B cell (primary cell): ENCODE measurements at regions not wholly inside any gene's neighbourhood (a gene's known extent, or its start where the extent isn't known, plus 50 kb on each side); places are given as distances from the start of the nearest gene placed in this dataset.
"Not testable (repeated sequence)": the region's sequence is repeated elsewhere in the genome, so short reads cannot be mapped to it uniquely, and the experiment has no call there.

Experiments
- ATAC-seq: fragments of 200-7000 bp; cut with Tn5 transposase; one replicate; pipeline ENCODE4 v1.10.0; 2021; ENCODE audit warnings: low read depth, mild to moderate bottlenecking, moderate number of reproducible peaks, moderate library complexity
- CTCF ChIA-PET: fragments of 350-600 bp; sonication (Branson Sonifier 250); formaldehyde crosslinking; loops from one replicate; lab custom pipeline; 2021; ENCODE audit warnings: antibody characterized with exemption, inconsistent platforms; lab: Charles Lee
- POLR2A ChIA-PET: fragments of 350-600 bp; sonication (Branson Sonifier 250); formaldehyde crosslinking; loops from one replicate; lab custom pipeline; 2021; ENCODE audit warnings: antibody characterized with exemption; lab: Charles Lee
- DNase-seq: peaks from one replicate; pipeline ENCODE4 v3.0.0; 2013
- H2AFZ ChIP-seq: 2 replicates; pipeline ENCODE4 v1.6.1; 2012; ENCODE audit warnings: mild to moderate bottlenecking, low read depth, low read length; ENCODE audit not compliant: insufficient read depth, poor library complexity, severe bottlenecking
- H3K27ac ChIP-seq, 2 donors: 1 replicate in 1 of 2; 2 replicates in 1 of 2; pipeline ENCODE4 v1.5.1; 2012 to 2013; ENCODE audit warnings: low read length in 2 of 2, mild to moderate bottlenecking in 2 of 2, moderate library complexity in 1 of 2
- H3K27me3 ChIP-seq, 4 experiments: fragments of 200-600 bp in 1 of 4; sonication (generic) in 1 of 4; replicated peaks in 1 of 4; 1 replicate in 2 of 4; 2 replicates in 2 of 4; pipeline versions ENCODE4 v1.6.1 to v1.7.0; 2013 to 2016; ENCODE audit warnings: low read length in 3 of 4, mild to moderate bottlenecking in 2 of 4, mixed read lengths in 1 of 4, moderate library complexity in 1 of 4; ENCODE audit not compliant: insufficient read depth in 4 of 4, control insufficient read depth in 3 of 4; ENCODE audit errors: control extremely low read depth in 1 of 4
- H3K36me3 ChIP-seq, 2 experiments: replicated peaks in 1 of 2; 1 replicate in 1 of 2; 2 replicates in 1 of 2; pipeline versions ENCODE4 v1.6.1 to v1.7.1; 2013; ENCODE audit warnings: low read length in 1 of 2; ENCODE audit not compliant: insufficient read depth in 2 of 2, control insufficient read depth in 1 of 2; ENCODE audit errors: control extremely low read depth in 1 of 2, extremely low read depth in 1 of 2
- H3K4me1 ChIP-seq, 2 donors: fragments of 200-600 bp in 1 of 2; sonication (generic) in 1 of 2; 1 replicate in 1 of 2; 2 replicates in 1 of 2; pipeline versions ENCODE4 v1.5.1 to v1.6.1; 2013 to 2017; ENCODE audit warnings: low read length in 2 of 2; ENCODE audit not compliant: control insufficient read depth in 2 of 2, insufficient read depth in 2 of 2
- H3K4me2 ChIP-seq: replicated peaks from 2 replicates; pipeline ENCODE3; 2012; ENCODE audit warnings: mild to moderate bottlenecking, low read depth, low read length; ENCODE audit not compliant: poor library complexity, severe bottlenecking
- H3K4me3 ChIP-seq, 5 experiments: fragments of 200-600 bp in 1 of 5; sonication (generic) in 1 of 5; 1 replicate in 3 of 5; 2 replicates in 2 of 5; pipeline versions ENCODE4 v1.5.1 to v1.7.0; 2011 to 2016; ENCODE audit warnings: low read length in 4 of 5, mild to moderate bottlenecking in 4 of 5, low read depth in 2 of 5, control low read depth in 1 of 5, moderate library complexity in 1 of 5; ENCODE audit not compliant: insufficient read depth in 1 of 5; ENCODE audit errors: control extremely low read depth in 1 of 5, extremely low read depth in 1 of 5
- H3K79me2 ChIP-seq: fragments of 200-600 bp; sonication (generic); one replicate; pipeline ENCODE4 v1.6.0; 2016; ENCODE audit warnings: low read length; ENCODE audit not compliant: control insufficient read depth, insufficient read depth
- H3K9ac ChIP-seq: fragments of 200-600 bp; sonication (generic); 2 replicates; pipeline ENCODE4 v1.6.1; 2017; ENCODE audit warnings: mild to moderate bottlenecking, low read length, moderate library complexity
- H3K9me3 ChIP-seq, 3 donors: one replicate each; pipeline versions ENCODE4 v1.6.1 to v1.7.1; 2013; ENCODE audit warnings: low read length in 2 of 3; ENCODE audit not compliant: control insufficient read depth in 2 of 3, insufficient read depth in 1 of 3; ENCODE audit errors: control extremely low read depth in 1 of 3
- H4K20me1 ChIP-seq: 2 replicates; pipeline ENCODE4 v1.6.0; 2012; ENCODE audit warnings: mild to moderate bottlenecking, low read length; ENCODE audit not compliant: insufficient read depth, control insufficient read depth, poor library complexity, severe bottlenecking
- H3K27ac Mint-ChIP-seq: one replicate; pipeline ENCODE4 v1.8.0; 2021; ENCODE audit warnings: mixed read lengths
- H3K27me3 Mint-ChIP-seq: one replicate; pipeline ENCODE4 v1.8.0; 2021; ENCODE audit warnings: mixed read lengths
- H3K4me1 Mint-ChIP-seq: one replicate; pipeline ENCODE4 v1.8.0; 2021; ENCODE audit warnings: mixed read lengths
- H3K4me3 Mint-ChIP-seq: one replicate; pipeline ENCODE4 v1.8.0; 2021; ENCODE audit warnings: mixed read lengths
- H3K9me3 Mint-ChIP-seq: one replicate; pipeline ENCODE4 v1.8.0; 2022; ENCODE audit warnings: mixed read lengths; ENCODE audit not compliant: insufficient read depth
- CTCF ChIP-seq: fragments of 200-600 bp; IDR thresholded peaks from one replicate; pipeline ENCODE4 v1.8.0; 2022; ENCODE audit warnings: antibody characterized with exemption, mild to moderate bottlenecking
- EZH2 ChIP-seq: IDR thresholded peaks from 2 replicates; pipeline ENCODE4 v1.6.1; 2012; ENCODE audit warnings: borderline replicate concordance, low read depth, mild to moderate bottlenecking, moderate library complexity, low read length; ENCODE audit not compliant: insufficient read depth, poor library complexity, severe bottlenecking
- WGBS: methylation state at CpG from one replicate; pipeline ENCODE4 v1.1.5; 2013; ENCODE audit warnings: missing lambda C conversion rate; ENCODE audit not compliant: insufficient coverage; 5-methylcytosine and 5-hydroxymethylcytosine counted together
- intact Hi-C: fragments of 100-400 bp; cut with micrococcal nuclease; formaldehyde crosslinking; loops from one replicate; pipeline ENCODE4 v1.10.0; 2022

GRCh38 chr6:68182386-68182785 is 452.7 kb upstream of the ADGRB3 start:
- Mint-ChIP-seq H3K27ac (no peak overlapping the region), H3K4me3 (no peak overlapping the region), H3K27me3 (no peaks in the 10 kb centered on the region), H3K4me1 (no peaks in the 10 kb centered on the region), H3K9me3 (peaks cover 3% of the 10 kb centered on the region)
- Histone ChIP-seq H3K36me3 (no peaks in the 10 kb centered on the region), H3K27ac (no peak overlapping the region), H3K9me3 (no peaks in the 10 kb centered on the region), H4K20me1 (no peaks in the 10 kb centered on the region), H3K4me1 (no peaks in the 10 kb centered on the region), H2AFZ (no peak overlapping the region), H3K27me3 (no peaks in the 10 kb centered on the region), H3K79me2 (no peaks in the 10 kb centered on the region), H3K4me2 (no peak overlapping the region), H3K9ac (no peak overlapping the region), H3K4me3 (no peak overlapping the region)
- CTCF ChIA-PET: no interaction called here
- no CpG with 5 or more reads among the region's 3 CpGs for WGBS
- POLR2A ChIA-PET: no interaction called here
- intact Hi-C loops: no loop called here
- no peak for TF ChIP-seq EZH2
- TF ChIP-seq CTCF: no peak
- DNase-seq: no peak
- no peak for ATAC-seq

- DNase-seq, H3K27ac Mint-ChIP-seq, ATAC-seq: not testable (repeated sequence)
These were observed 454.1 kb upstream of the ADGRB3 start for GRCh38 chr6:68181027-68181426.

More at GRCh38 chr6:68181027-68181426, 454.1 kb upstream of the ADGRB3 start:
- CTCF ChIA-PET, H3K4me1 Mint-ChIP-seq, POLR2A ChIA-PET, H3K4me3 ChIP-seq, H3K9ac ChIP-seq, H3K79me2 ChIP-seq, H2AFZ ChIP-seq, H4K20me1 ChIP-seq, H3K4me3 Mint-ChIP-seq, H3K36me3 ChIP-seq, H3K27me3 ChIP-seq, H3K9me3 Mint-ChIP-seq, H3K27me3 Mint-ChIP-seq, intact Hi-C loops, H3K27ac ChIP-seq, H3K4me2 ChIP-seq, H3K4me1 ChIP-seq, H3K9me3 ChIP-seq: not testable (repeated sequence)
- no CpG with 5 or more reads among the region's 3 CpGs for WGBS
